CD14-positive monocyte (primary cell): ENCODE measurements at regions not wholly inside any gene's neighbourhood (a gene's known extent, or its start where the extent isn't known, plus 50 kb on each side); places are given as distances from the start of the nearest gene placed in this dataset.
"Not testable (repeated sequence)": the region's sequence is repeated elsewhere in the genome, so short reads cannot be mapped to it uniquely, and the experiment has no call there.

Experiments
- DNase-seq, 3 donors: peaks; one replicate each; pipeline ENCODE4 v3.0.0-alpha.2; 2011 to 2022
- H2AFZ ChIP-seq: 2 replicates; pipeline ENCODE4 v1.6.0; 2012; ENCODE audit warnings: mild to moderate bottlenecking, low read depth, low read length, inconsistent platforms; ENCODE audit not compliant: insufficient read depth, poor library complexity, severe bottlenecking
- H3K27ac ChIP-seq, 2 donors: 1 replicate in 1 of 2; 2 replicates in 1 of 2; pipeline ENCODE4 v1.5.1; 2012 to 2013; ENCODE audit warnings: low read length in 2 of 2, control low read depth in 1 of 2, inconsistent platforms in 1 of 2, low read depth in 1 of 2, mild to moderate bottlenecking in 1 of 2
- H3K27me3 ChIP-seq, 2 donors: one replicate each; pipeline versions ENCODE4 v1.6.0 to v1.6.1; 2011 to 2013; ENCODE audit warnings: low read length in 2 of 2; ENCODE audit not compliant: control insufficient read depth in 2 of 2, insufficient read depth in 2 of 2
- H3K36me3 ChIP-seq, 2 donors: replicated peaks in 1 of 2; 1 replicate in 1 of 2; 2 replicates in 1 of 2; pipeline versions ENCODE4 v1.5.1 to v1.6.1; 2012 to 2013; ENCODE audit warnings: low read length in 2 of 2, control low read depth in 1 of 2, inconsistent platforms in 1 of 2, mild to moderate bottlenecking in 1 of 2; ENCODE audit not compliant: insufficient read depth in 2 of 2, control insufficient read depth in 1 of 2
- H3K4me1 ChIP-seq, 2 donors: 1 replicate in 1 of 2; 2 replicates in 1 of 2; pipeline versions ENCODE4 v1.5.1 to v1.6.1; 2012 to 2013; ENCODE audit warnings: low read length in 2 of 2, control low read depth in 1 of 2, inconsistent platforms in 1 of 2, mild to moderate bottlenecking in 1 of 2, moderate library complexity in 1 of 2; ENCODE audit not compliant: insufficient read depth in 2 of 2, control insufficient read depth in 1 of 2
- H3K4me2 ChIP-seq: replicated peaks from 2 replicates; pipeline ENCODE3; 2012; ENCODE audit warnings: low read length, moderate library complexity, mild to moderate bottlenecking; ENCODE audit not compliant: poor library complexity, severe bottlenecking; ENCODE audit errors: extremely low read depth
- H3K4me3 ChIP-seq, 3 experiments: fragments of 200-600 bp in 1 of 3; sonication (generic) in 1 of 3; replicated peaks in 1 of 3; 1 replicate in 2 of 3; 2 replicates in 1 of 3; pipeline ENCODE4 v1.5.1; 2011 to 2013; ENCODE audit warnings: low read length in 3 of 3, mild to moderate bottlenecking in 3 of 3, control low read depth in 2 of 3, low read depth in 2 of 3, inconsistent platforms in 1 of 3, moderate library complexity in 1 of 3
- H3K79me2 ChIP-seq: 2 replicates; pipeline ENCODE4 v1.6.0; 2012; ENCODE audit warnings: mild to moderate bottlenecking, control low read depth, inconsistent platforms, low read length, moderate library complexity; ENCODE audit not compliant: insufficient read depth
- H3K9ac ChIP-seq: 2 replicates; pipeline ENCODE4 v1.6.0; 2017; ENCODE audit warnings: low read length, mild to moderate bottlenecking; ENCODE audit not compliant: insufficient read depth, poor library complexity, severe bottlenecking
- H3K9me3 ChIP-seq, 2 donors: replicated peaks in 1 of 2; 1 replicate in 1 of 2; 2 replicates in 1 of 2; pipeline versions ENCODE4 v1.5.1 to v1.6.1; 2012 to 2013; ENCODE audit warnings: low read length in 2 of 2, control low read depth in 1 of 2; ENCODE audit not compliant: control insufficient read depth in 1 of 2, insufficient read depth in 1 of 2
- H4K20me1 ChIP-seq: 2 replicates; pipeline ENCODE4 v1.6.0; 2012; ENCODE audit warnings: mild to moderate bottlenecking, low read length, control low read depth, moderate library complexity; ENCODE audit not compliant: insufficient read depth
- H3K27ac Mint-ChIP-seq, 7 donors: one replicate each; pipeline ENCODE4 v1.8.0; 2020; ENCODE audit warnings: mild to moderate bottlenecking in 7 of 7, mixed read lengths in 7 of 7, moderate library complexity in 6 of 7, inconsistent platforms in 2 of 7
- H3K27me3 Mint-ChIP-seq, 3 donors: one replicate each; pipeline ENCODE4 v1.8.0; 2021 to 2022; ENCODE audit warnings: low read depth in 3 of 3, mild to moderate bottlenecking in 3 of 3, mixed read lengths in 3 of 3, moderate library complexity in 3 of 3, inconsistent platforms in 1 of 3
- H3K36me3 Mint-ChIP-seq, 2 donors: one replicate each; pipeline ENCODE4 v1.8.0; 2020; ENCODE audit warnings: mixed read lengths in 2 of 2, inconsistent platforms in 1 of 2, mild to moderate bottlenecking in 1 of 2
- H3K4me1 Mint-ChIP-seq: one replicate; pipeline ENCODE4 v1.8.0; 2020; ENCODE audit warnings: mild to moderate bottlenecking, mixed read lengths
- H3K4me3 Mint-ChIP-seq, 2 donors: one replicate each; pipeline ENCODE4 v1.8.0; 2020; ENCODE audit warnings: mild to moderate bottlenecking in 2 of 2, mixed read lengths in 2 of 2, moderate library complexity in 1 of 2
- H3K9me3 Mint-ChIP-seq, 7 donors: one replicate each; pipeline ENCODE4 v1.8.0; 2020 to 2022; ENCODE audit warnings: mixed read lengths in 7 of 7, mild to moderate bottlenecking in 6 of 7, moderate library complexity in 6 of 7, inconsistent platforms in 2 of 7
- CTCF ChIP-seq: fragments of 200-600 bp; IDR thresholded peaks from one replicate; pipeline ENCODE4 v1.8.0; 2022; ENCODE audit warnings: antibody characterized with exemption, mild to moderate bottlenecking
- WGBS: methylation state at CpG from one replicate; pipeline ENCODE4 v1.1.5; 2013; ENCODE audit warnings: missing lambda C conversion rate; ENCODE audit not compliant: insufficient coverage; 5-methylcytosine and 5-hydroxymethylcytosine counted together
- intact Hi-C, 2 donors: fragments of 100-400 bp; cut with micrococcal nuclease; formaldehyde crosslinking; loops; one replicate each; pipeline versions ENCODE4 v1.15.0 to v1.15.1; 2023

DNA sequence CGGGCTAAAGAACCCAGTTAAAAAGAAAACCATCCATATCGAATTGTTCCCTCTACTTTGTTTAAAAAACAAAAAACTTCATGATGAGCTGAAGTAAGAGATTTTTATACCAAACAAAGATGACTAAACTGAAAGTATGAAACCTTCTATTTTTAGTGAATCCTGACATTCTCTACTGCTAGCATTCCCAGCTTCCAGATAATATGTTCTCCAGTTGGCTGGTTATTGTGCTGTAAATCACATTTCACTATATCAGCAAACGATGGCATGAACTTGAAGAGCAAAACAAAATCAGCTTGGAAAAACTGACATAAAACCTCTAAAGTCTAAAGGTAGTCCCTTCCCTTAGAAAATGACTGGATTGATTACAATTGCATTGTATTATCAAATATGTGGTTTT is 68.1 kb upstream of the APP start:
- Histone ChIP-seq H3K36me3 (no peaks in the 10 kb centered on the region), H3K27ac (no peak overlapping the region), H3K9me3 (no peaks in the 10 kb centered on the region), H2AFZ (no peak overlapping the region), H3K79me2 (no peaks in the 10 kb centered on the region), H3K4me3 (no peak overlapping the region), H3K27me3 (no peaks in the 10 kb centered on the region), H4K20me1 (no peaks in the 10 kb centered on the region), H3K4me1 (no peaks in the 10 kb centered on the region), H3K4me2 (no peak overlapping the region), H3K9ac (no peak overlapping the region)
- H3K4me3 Mint-ChIP-seq, result no peak overlapping the region
- WGBS, result no CpG with 5 or more reads among the region's 3 CpGs
- no peaks in the 10 kb centered on the region for H3K27me3 Mint-ChIP-seq
- no peak overlapping the region for H3K27ac Mint-ChIP-seq
- TF ChIP-seq CTCF, result no peak
- intact Hi-C loops, result no loop called here
- peaks cover 0 to 8% (median 2%) of the 10 kb centered on the region in 7 donors for H3K9me3 Mint-ChIP-seq
- DNase-seq, result no peak
- H3K36me3 Mint-ChIP-seq, result no peaks in the 10 kb centered on the region
- H3K4me1 Mint-ChIP-seq, result no peaks in the 10 kb centered on the region

DNA sequence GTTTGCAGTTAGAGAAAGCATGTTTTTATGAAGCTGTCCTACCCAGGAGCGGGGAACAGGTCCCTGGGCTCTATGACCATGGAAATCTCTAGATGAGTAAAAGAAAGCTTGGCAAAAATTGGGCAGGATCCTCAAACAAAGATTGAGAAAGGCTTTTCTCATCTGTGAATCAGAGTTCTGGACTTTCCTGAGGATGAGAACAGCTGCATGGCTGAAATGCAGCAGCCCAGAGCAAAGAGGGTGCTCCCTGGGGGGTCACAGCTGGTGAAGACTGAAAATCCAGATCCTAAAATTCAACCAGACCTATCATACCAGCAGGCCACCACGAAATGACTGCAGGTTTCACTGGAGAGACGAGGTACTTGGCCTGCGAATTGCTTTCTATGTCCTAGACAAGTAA is 65.7 kb upstream of the APP start:
- Histone ChIP-seq H3K4me3 (no peak overlapping the region), H3K4me1 (no peaks in the 10 kb centered on the region), H3K79me2 (no peaks in the 10 kb centered on the region), H2AFZ (no peak overlapping the region), H3K4me2 (no peak overlapping the region), H3K36me3 (no peaks in the 10 kb centered on the region), H3K27ac (no peak overlapping the region), H3K27me3 (no peaks in the 10 kb centered on the region), H3K9me3 (no peaks in the 10 kb centered on the region), H3K9ac (no peak overlapping the region), H4K20me1 (no peaks in the 10 kb centered on the region)
- Mint-ChIP-seq H3K4me3 (no peak overlapping the region), H3K27ac (no peak overlapping the region), H3K27me3 (peaks cover 2 to 3% (median 2%) of the 10 kb centered on the region in 3 donors), H3K9me3 (peaks cover 2 to 10% (median 7%) of the 10 kb centered on the region in 7 donors), H3K36me3 (no peaks in the 10 kb centered on the region), H3K4me1 (no peaks in the 10 kb centered on the region)
- TF ChIP-seq CTCF, result no peak
- intact Hi-C loops, result no loop called here
- DNase-seq, result no peak
- WGBS, result 100% methylated on average over 1 of the region's 4 CpGs

- H3K9ac ChIP-seq, H3K4me2 ChIP-seq, DNase-seq, intact Hi-C loops, H3K4me1 Mint-ChIP-seq, H3K9me3 ChIP-seq, H3K27ac ChIP-seq, H3K4me3 Mint-ChIP-seq, H3K27me3 Mint-ChIP-seq, H3K4me3 ChIP-seq, H3K27ac Mint-ChIP-seq, H3K27me3 ChIP-seq, H3K4me1 ChIP-seq, H3K36me3 Mint-ChIP-seq, H4K20me1 ChIP-seq, H3K36me3 ChIP-seq, H2AFZ ChIP-seq, H3K79me2 ChIP-seq: not testable (repeated sequence)
- no CpG with 5 or more reads among the region's 1 CpG for WGBS
- H3K9me3 Mint-ChIP-seq, result peaks cover 0 to 12% (median 4%) of the 10 kb centered on the region in 7 donors
Observed at GRCh38 chr21:26233297-26233696, 62.7 kb upstream of the APP start.

DNA sequence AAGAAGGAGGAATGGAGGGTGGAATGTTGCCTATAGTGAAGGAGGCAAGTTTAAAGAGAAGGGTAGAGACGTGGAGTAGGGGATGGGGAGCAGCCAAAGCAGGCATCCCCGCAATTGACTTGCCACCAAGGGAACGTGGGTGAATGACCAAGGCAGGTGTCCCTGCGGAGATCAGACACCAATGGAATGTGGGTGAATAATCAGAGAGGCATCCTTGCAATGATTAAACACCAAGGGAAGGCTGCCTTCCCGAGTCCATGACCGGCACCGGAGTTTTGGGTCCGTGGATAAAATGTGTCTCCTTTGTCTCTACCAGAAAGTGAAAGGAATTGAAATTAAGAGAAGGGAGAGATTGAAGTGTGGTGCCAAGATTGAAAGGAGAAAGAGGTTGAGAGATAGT is 61.9 kb upstream of the APP start:
- H3K36me3 ChIP-seq, H3K79me2 ChIP-seq, H3K9me3 ChIP-seq, intact Hi-C loops, H3K27ac ChIP-seq, H3K4me1 Mint-ChIP-seq, H3K4me3 Mint-ChIP-seq, DNase-seq, H3K4me1 ChIP-seq, H4K20me1 ChIP-seq, H3K4me2 ChIP-seq, H3K36me3 Mint-ChIP-seq, H2AFZ ChIP-seq, H3K4me3 ChIP-seq, H3K27me3 Mint-ChIP-seq, H3K9ac ChIP-seq, H3K27ac Mint-ChIP-seq, H3K27me3 ChIP-seq: not testable (repeated sequence)
- 92% methylated on average over 5 of the region's 8 CpGs for WGBS
- H3K9me3 Mint-ChIP-seq, result peaks cover 0 to 12% (median 4%) of the 10 kb centered on the region in 7 donors
